Neural progenitor cell (in vitro differentiated cells): ENCODE measurements at regions not wholly inside any gene's neighbourhood (a gene's known extent, or its start where the extent isn't known, plus 50 kb on each side); places are given as distances from the start of the nearest gene placed in this dataset.

Experiments
- EZH2 ChIP-seq: fragments of 200-600 bp; sonication (generic); IDR thresholded peaks from 2 replicates; pipeline ENCODE4 v1.6.1; 2017; ENCODE audit warnings: antibody characterized with exemption, mild to moderate bottlenecking, moderate library complexity
- TF ChIP-seq, protein P1 (sequence below): fragments of 200-600 bp; sonication (generic); IDR thresholded peaks from 2 replicates; pipeline ENCODE4 v1.5.1; 2017; ENCODE audit warnings: antibody characterized with exemption, mild to moderate bottlenecking

DNA sequence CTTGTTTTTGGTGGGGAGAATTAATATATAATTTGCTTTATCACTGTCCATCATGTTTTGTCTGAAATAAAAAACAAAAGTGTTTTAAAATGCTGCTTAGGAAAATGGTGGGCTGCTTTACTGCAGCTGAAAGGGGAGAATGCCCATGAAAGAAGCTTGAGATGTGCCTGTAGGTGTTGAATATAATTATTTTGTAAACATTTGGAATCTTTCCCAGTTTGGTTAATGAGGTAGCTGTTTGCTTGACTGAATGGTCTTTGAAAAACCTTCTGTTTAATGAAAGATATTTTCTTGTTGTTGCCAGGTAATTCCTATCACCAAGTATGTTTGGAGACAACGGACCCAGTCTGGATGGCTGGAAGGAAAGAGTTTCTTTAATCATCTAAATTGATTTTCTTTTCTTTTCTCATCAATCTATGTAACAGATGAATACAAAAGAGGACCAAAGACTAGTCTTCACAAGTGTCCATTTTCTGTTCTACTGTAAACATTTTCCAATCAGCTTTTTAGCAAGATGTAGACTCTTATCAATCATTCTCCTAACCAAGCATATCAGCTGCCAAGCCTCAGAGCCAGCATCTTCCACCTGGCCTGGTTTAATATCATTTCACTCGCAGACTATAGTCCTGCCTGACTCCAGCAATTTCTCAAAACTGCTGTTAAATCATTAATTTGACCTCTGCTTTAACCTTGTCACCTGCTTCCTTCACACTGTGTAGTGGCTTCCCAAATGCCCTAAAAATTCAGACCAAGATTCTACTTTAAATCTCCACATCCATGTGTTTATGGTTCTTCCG is 441.2 kb upstream of the CHD1 start:
- TF ChIP-seq, protein P1, sequence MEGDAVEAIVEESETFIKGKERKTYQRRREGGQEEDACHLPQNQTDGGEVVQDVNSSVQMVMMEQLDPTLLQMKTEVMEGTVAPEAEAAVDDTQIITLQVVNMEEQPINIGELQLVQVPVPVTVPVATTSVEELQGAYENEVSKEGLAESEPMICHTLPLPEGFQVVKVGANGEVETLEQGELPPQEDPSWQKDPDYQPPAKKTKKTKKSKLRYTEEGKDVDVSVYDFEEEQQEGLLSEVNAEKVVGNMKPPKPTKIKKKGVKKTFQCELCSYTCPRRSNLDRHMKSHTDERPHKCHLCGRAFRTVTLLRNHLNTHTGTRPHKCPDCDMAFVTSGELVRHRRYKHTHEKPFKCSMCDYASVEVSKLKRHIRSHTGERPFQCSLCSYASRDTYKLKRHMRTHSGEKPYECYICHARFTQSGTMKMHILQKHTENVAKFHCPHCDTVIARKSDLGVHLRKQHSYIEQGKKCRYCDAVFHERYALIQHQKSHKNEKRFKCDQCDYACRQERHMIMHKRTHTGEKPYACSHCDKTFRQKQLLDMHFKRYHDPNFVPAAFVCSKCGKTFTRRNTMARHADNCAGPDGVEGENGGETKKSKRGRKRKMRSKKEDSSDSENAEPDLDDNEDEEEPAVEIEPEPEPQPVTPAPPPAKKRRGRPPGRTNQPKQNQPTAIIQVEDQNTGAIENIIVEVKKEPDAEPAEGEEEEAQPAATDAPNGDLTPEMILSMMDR, result no peak
- no peak for TF ChIP-seq EZH2
